SHP77 treated with DMSO at 0.1 percent for 48 hours (cell line): ENCODE measurements at regions not wholly inside any gene's neighbourhood (a gene's known extent, or its start where the extent isn't known, plus 50 kb on each side); places are given as distances from the start of the nearest gene placed in this dataset.
"Not testable (repeated sequence)": the region's sequence is repeated elsewhere in the genome, so short reads cannot be mapped to it uniquely, and the experiment has no call there.

Source experiments
- DNase-seq: peaks from one replicate; lab custom pipeline; 2025; lab: John Stamatoyannopoulos, UW

- no peak for DNase-seq
These were observed 241.4 kb upstream of the DGKB start for GRCh38 chr7:15143936-15144335.

GRCh38 chr7:15143121-15143520, 240.6 kb upstream of the DGKB start:
- DNase-seq: no peak

GRCh38 chr7:15140431-15140830, 237.9 kb upstream of the DGKB start:
- no peak for DNase-seq

GRCh38 chr7:15131661-15132060, 229.1 kb upstream of the DGKB start:
- DNase-seq: no peak

GRCh38 chr7:15130666-15131541, 228.4 kb upstream of the DGKB start:
- DNase-seq: no peak

GRCh38 chr7:15128716-15129115, 226.2 kb upstream of the DGKB start:
- no peak for DNase-seq

GRCh38 chr7:15126653-15127052, 224.1 kb upstream of the DGKB start:
- not testable (repeated sequence) for DNase-seq

GRCh38 chr7:15123901-15124300, 221.3 kb upstream of the DGKB start:
- DNase-seq: no peak

- no peak for DNase-seq
These were observed 211.2 kb upstream of the DGKB start for GRCh38 chr7:15113752-15114151.

- DNase-seq: no peak
These were observed 203.2 kb upstream of the DGKB start for GRCh38 chr7:15105711-15106110.

- no peak for DNase-seq
These were observed 202.0 kb upstream of the DGKB start for GRCh38 chr7:15104411-15105092.

GRCh38 chr7:15099074-15099473, 196.5 kb upstream of the DGKB start:
- DNase-seq: no peak

- DNase-seq: no peak
These were observed 194.3 kb upstream of the DGKB start for GRCh38 chr7:15096853-15097252.

- DNase-seq: no peak
These were observed 192.4 kb upstream of the DGKB start for GRCh38 chr7:15094989-15095388.

- no peak for DNase-seq
These were observed 185.2 kb upstream of the DGKB start for GRCh38 chr7:15087771-15088170.

- DNase-seq: no peak
These were observed 184.3 kb upstream of the DGKB start for GRCh38 chr7:15086862-15087261.

GRCh38 chr7:15086131-15086611, 183.6 kb upstream of the DGKB start:
- no peak for DNase-seq

GRCh38 chr7:15085366-15085765, 182.8 kb upstream of the DGKB start:
- no peak for DNase-seq

- DNase-seq: no peak
These were observed 181.8 kb upstream of the DGKB start for GRCh38 chr7:15084368-15084767.

- DNase-seq: no peak
These were observed 179.3 kb upstream of the DGKB start for GRCh38 chr7:15081891-15082290.

- DNase-seq: no peak
These were observed 170.8 kb upstream of the DGKB start for GRCh38 chr7:15073301-15073700.

GRCh38 chr7:15068324-15068723, 165.8 kb upstream of the DGKB start:
- DNase-seq: no peak

- no peak for DNase-seq
These were observed 154.7 kb upstream of the DGKB start for GRCh38 chr7:15057272-15057671.
